H1 (cell line): ENCODE measurements at regions not wholly inside any gene's neighbourhood (a gene's known extent, or its start where the extent isn't known, plus 50 kb on each side); places are given as distances from the start of the nearest gene placed in this dataset.

Source experiments
- CTCF ChIA-PET: fragments of 300-600 bp; sonication (Branson Sonifier 250); formaldehyde crosslinking; loops from one replicate; lab custom pipeline; 2021; ENCODE audit not compliant: partially characterized antibody; lab: Charles Lee
- POLR2A ChIA-PET: fragments of 300-600 bp; sonication (Branson Sonifier 250); formaldehyde crosslinking; loops from one replicate; lab custom pipeline; 2021; ENCODE audit warnings: inconsistent platforms; ENCODE audit not compliant: partially characterized antibody; lab: Charles Lee
- DNase-seq, 2 experiments: peaks; one replicate each; pipeline versions ENCODE4 v3.0.0 to v3.0.0-alpha.2; 2010 to 2022; ENCODE audit warnings: low spot score in 2 of 2, low read depth in 1 of 2, mixed read lengths in 1 of 2
- FAIRE-seq: peaks from 2 replicates; lab custom pipeline; 2011; peaks lifted over from hg19 to GRCh38; lab: Jason Lieb, UNC
- H2AFZ ChIP-seq: 2 replicates; pipeline ENCODE4 v1.8.1; 2012; ENCODE audit warnings: low read length, inconsistent platforms
- H2AK5ac ChIP-seq: 2 replicates; pipeline ENCODE4 v1.6.1; 2013; ENCODE audit warnings: low read depth, low read length
- H2BK120ac ChIP-seq: replicated peaks from 2 replicates; pipeline ENCODE3; 2013; ENCODE audit warnings: low read depth, low read length, inconsistent platforms
- H2BK12ac ChIP-seq: 2 replicates; pipeline ENCODE4 v1.6.1; 2013; ENCODE audit warnings: low read depth, low read length
- H2BK15ac ChIP-seq: 2 replicates; pipeline ENCODE4 v1.6.1; 2013; ENCODE audit warnings: low read length
- H2BK20ac ChIP-seq: 2 replicates; pipeline ENCODE4 v1.6.1; 2013; ENCODE audit warnings: low read length
- H2BK5ac ChIP-seq: 2 replicates; pipeline ENCODE4 v1.6.1; 2013; ENCODE audit warnings: low read depth, low read length
- H3K14ac ChIP-seq: 2 replicates; pipeline ENCODE4 v1.6.1; 2013; ENCODE audit warnings: inconsistent platforms; ENCODE audit not compliant: insufficient read length
- H3K18ac ChIP-seq: 2 replicates; pipeline ENCODE4 v1.6.1; 2013; ENCODE audit warnings: low read length; ENCODE audit errors: extremely low read depth
- H3K23ac ChIP-seq: 2 replicates; pipeline ENCODE4 v1.6.1; 2013; ENCODE audit warnings: inconsistent platforms; ENCODE audit not compliant: insufficient read length
- H3K23me2 ChIP-seq: 2 replicates; pipeline ENCODE4 v1.6.1; 2013; ENCODE audit warnings: low read depth, low read length
- H3K27ac ChIP-seq: 2 replicates; pipeline ENCODE4 v1.6.1; 2011; ENCODE audit warnings: low read depth, low read length, inconsistent platforms
- H3K27me3 ChIP-seq, 4 experiments: replicated peaks in 1 of 4; 1 replicate in 1 of 4; 2 replicates in 3 of 4; pipeline versions ENCODE4 v1.6.1 to v1.8.1; 2011 to 2013; ENCODE audit warnings: low read length in 3 of 4, mild to moderate bottlenecking in 3 of 4, inconsistent platforms in 2 of 4, mixed read lengths in 2 of 4, moderate library complexity in 1 of 4; ENCODE audit not compliant: control insufficient read depth in 3 of 4, insufficient read depth in 3 of 4; ENCODE audit errors: extremely low read depth in 1 of 4
- H3K36me3 ChIP-seq, 4 experiments: 2 replicates each; pipeline versions ENCODE4 v1.6.1 to v1.8.1; 2011 to 2013; ENCODE audit warnings: mild to moderate bottlenecking in 4 of 4, low read length in 3 of 4, moderate library complexity in 2 of 4, control low read depth in 1 of 4, inconsistent platforms in 1 of 4; ENCODE audit not compliant: insufficient read depth in 4 of 4, control insufficient read depth in 2 of 4
- H3K4ac ChIP-seq: replicated peaks from 2 replicates; pipeline ENCODE3; 2013; ENCODE audit warnings: low read length, low read depth, mixed read lengths, inconsistent platforms; ENCODE audit not compliant: insufficient read length
- H3K4me1 ChIP-seq, 4 experiments: replicated peaks in 1 of 4; 1 replicate in 1 of 4; 2 replicates in 3 of 4; pipeline versions ENCODE4 v1.6.1 to v1.8.1; 2011 to 2013; ENCODE audit warnings: low read length in 3 of 4, inconsistent platforms in 2 of 4, mixed read lengths in 1 of 4; ENCODE audit not compliant: insufficient read depth in 4 of 4, control insufficient read depth in 3 of 4
- H3K4me2 ChIP-seq, 2 experiments: 2 replicates each; pipeline versions ENCODE4 v1.6.1 to v1.8.1; 2011 to 2013; ENCODE audit warnings: low read depth in 2 of 2, low read length in 2 of 2, control low read depth in 1 of 2, inconsistent platforms in 1 of 2, mild to moderate bottlenecking in 1 of 2; ENCODE audit not compliant: insufficient read depth in 1 of 2
- H3K4me3 ChIP-seq, 4 experiments: fragments of 200-600, 300-600 bp in 1 of 4; sonication (generic), shearing (Covaris generic), sonication (Bioruptor Twin) in 1 of 4; 2 replicates each; pipeline versions ENCODE4 v1.5.1 to v1.8.1; 2011 to 2016; ENCODE audit warnings: low read length in 4 of 4, low read depth in 3 of 4, control low read depth in 2 of 4, inconsistent platforms in 2 of 4, mild to moderate bottlenecking in 2 of 4, mixed read lengths in 1 of 4, moderate library complexity in 1 of 4; ENCODE audit not compliant: insufficient read depth in 2 of 4; ENCODE audit errors: extremely low read depth in 1 of 4
- H3K56ac ChIP-seq: replicated peaks from 2 replicates; pipeline ENCODE3; 2013; ENCODE audit warnings: low read depth, mild to moderate bottlenecking, mixed read lengths, low read length, inconsistent platforms; ENCODE audit not compliant: insufficient read length
- H3K79me1 ChIP-seq: 2 replicates; pipeline ENCODE4 v1.6.1; 2013; ENCODE audit warnings: low read depth, low read length, control low read depth
- H3K79me2 ChIP-seq, 2 experiments: 2 replicates each; pipeline versions ENCODE4 v1.6.1 to v1.8.1; 2012 to 2013; ENCODE audit warnings: low read length in 2 of 2, mild to moderate bottlenecking in 2 of 2, inconsistent platforms in 1 of 2; ENCODE audit not compliant: insufficient read depth in 2 of 2, control insufficient read depth in 1 of 2
- H3K9ac ChIP-seq, 4 experiments: replicated peaks in 1 of 4; 1 replicate in 1 of 4; 2 replicates in 3 of 4; pipeline versions ENCODE4 v1.6.1 to v1.8.1; 2011 to 2013; ENCODE audit warnings: low read depth in 3 of 4, low read length in 3 of 4, control low read depth in 2 of 4, mild to moderate bottlenecking in 2 of 4, moderate library complexity in 2 of 4, inconsistent platforms in 1 of 4; ENCODE audit errors: extremely low read depth in 1 of 4
- H3K9me3 ChIP-seq, 2 experiments: 2 replicates each; pipeline versions ENCODE4 v1.6.1 to v1.8.1; 2012 to 2013; ENCODE audit warnings: mild to moderate bottlenecking in 2 of 2, moderate library complexity in 2 of 2, control low read depth in 1 of 2, inconsistent platforms in 1 of 2, low read depth in 1 of 2, low read length in 1 of 2, mixed read lengths in 1 of 2; ENCODE audit not compliant: insufficient read depth in 2 of 2
- H4K20me1 ChIP-seq, 2 experiments: replicated peaks in 1 of 2; 2 replicates each; pipeline versions ENCODE3 to v1.8.1; 2011 to 2013; ENCODE audit warnings: inconsistent platforms in 2 of 2, low read length in 2 of 2, mild to moderate bottlenecking in 1 of 2; ENCODE audit not compliant: insufficient read depth in 2 of 2, control insufficient read depth in 1 of 2
- H4K5ac ChIP-seq: 2 replicates; pipeline ENCODE4 v1.6.1; 2013; ENCODE audit warnings: low read length, low read depth, mixed read lengths, inconsistent platforms; ENCODE audit not compliant: insufficient read length
- H4K8ac ChIP-seq: 2 replicates; pipeline ENCODE4 v1.8.0; 2013; ENCODE audit warnings: mild to moderate bottlenecking, moderate library complexity, low read length, inconsistent platforms; ENCODE audit not compliant: insufficient read depth; ENCODE audit errors: extremely low read depth
- H4K91ac ChIP-seq: replicated peaks from 2 replicates; pipeline ENCODE3; 2013; ENCODE audit warnings: low read length, mixed read lengths, inconsistent platforms; ENCODE audit not compliant: insufficient read length
- NRF1 ChIP-seq: IDR thresholded peaks from 2 replicates; pipeline ENCODE4 v1.6.1; 2011; ENCODE audit warnings: mild to moderate bottlenecking, low read depth, low read length, improper control_type of control experiment
- TEAD4 ChIP-seq: IDR thresholded peaks from 2 replicates; pipeline ENCODE4 v1.6.1; 2012; ENCODE audit warnings: low read depth, low read length, inconsistent platforms, mixed read lengths
- WGBS, 2 experiments: shearing (Covaris generic) in 1 of 2; methylation state at CpG; one replicate each; pipeline versions ENCODE4 v1.1.6 to v1.1.7; 2013 to 2015; ENCODE audit warnings: low lambda C conversion rate in 2 of 2, mixed read lengths in 2 of 2, inconsistent platforms in 1 of 2, low coverage in 1 of 2, missing lambda C conversion rate in 1 of 2; ENCODE audit not compliant: insufficient replicate concordance in 2 of 2, insufficient coverage in 1 of 2, insufficient read length in 1 of 2; ENCODE audit errors: extremely low coverage in 1 of 2, missing lambda C conversion rate in 1 of 2; 5-methylcytosine and 5-hydroxymethylcytosine counted together

GRCh38 chr13:31869582-31869981 lies 130.3 kb downstream of the RXFP2 start:
- H3K14ac ChIP-seq = no peak overlapping the region
- H3K4me2 ChIP-seq = no peak overlapping the region
- H3K9ac ChIP-seq = no peak overlapping the region
- H4K5ac ChIP-seq = no peak overlapping the region
- no peak overlapping the region for H3K4ac ChIP-seq
- H3K9me3 ChIP-seq = no peaks in the 10 kb centered on the region
- no peaks in the 10 kb centered on the region for H3K36me3 ChIP-seq
- no peak overlapping the region for H2AK5ac ChIP-seq
- no peaks in the 10 kb centered on the region for H4K20me1 ChIP-seq
- H3K4me1 ChIP-seq = no peaks in the 10 kb centered on the region; a peak in 1 of 7 replicates
- H3K79me1 ChIP-seq = no peaks in the 10 kb centered on the region
- no peak overlapping the region for H3K27ac ChIP-seq
- H3K4me3 ChIP-seq = no peak overlapping the region
- POLR2A ChIA-PET = no interaction called here
- no peak overlapping the region for H3K23ac ChIP-seq
- no peaks in the 10 kb centered on the region for H3K79me2 ChIP-seq
- no peak overlapping the region for H2BK120ac ChIP-seq
- no peak overlapping the region for H3K18ac ChIP-seq
- CTCF ChIA-PET = interaction anchor here (0.5 to 1.1 kb wide), 3 partner anchors 18 to 377 kb away, joined by 3 to 5 read pairs (median 3); no protein-coding TSS in a partner anchor
- no peak overlapping the region for H2BK5ac ChIP-seq
- H2BK15ac ChIP-seq = no peak overlapping the region
- no peak overlapping the region for H2AFZ ChIP-seq
- WGBS, 2 experiments = 96% methylated on average over 2 of the region's 2 CpGs; no CpG with 5 or more reads in 1 of the 2 experiments
- no peak overlapping the region for H3K56ac ChIP-seq
- H3K23me2 ChIP-seq = no peaks in the 10 kb centered on the region
- no peak overlapping the region for H4K8ac ChIP-seq
- no peak overlapping the region for H2BK20ac ChIP-seq
- no peak for FAIRE-seq
- H4K91ac ChIP-seq = no peak overlapping the region
- no peak overlapping the region for H2BK12ac ChIP-seq
- DNase-seq = no peak
- H3K27me3 ChIP-seq = no peaks in the 10 kb centered on the region
- no peak for TF ChIP-seq TEAD4
- TF ChIP-seq NRF1 = no peak
